HCT116 (cell line): ENCODE measurements at regions not wholly inside any gene's neighbourhood (a gene's known extent, or its start where the extent isn't known, plus 50 kb on each side); places are given as distances from the start of the nearest gene placed in this dataset.

ENCODE experiments used
- ATAC-seq: fragments of 200-7000 bp; cut with Tn5 transposase; 2 replicates; pipeline ENCODE4 v1.9.1; 2020; ENCODE audit warnings: mild to moderate bottlenecking, moderate library complexity
- BruUV-seq: library from RNA; stranded (reverse); fragments of 400-500 nt; replicated peaks from 2 replicates; lab custom pipeline; 2021; lab: Mats Ljungman, UMichigan
- CTCF ChIA-PET: fragments of 300-600 bp; sonication (Branson Sonifier 250); formaldehyde crosslinking; loops from one replicate; lab custom pipeline; 2021; ENCODE audit warnings: antibody characterized with exemption; lab: Charles Lee
- POLR2A ChIA-PET: fragments of 300-600, 350-600 bp; sonication (Branson Sonifier 250); formaldehyde crosslinking; loops from one replicate; lab custom pipeline; 2021; ENCODE audit warnings: antibody characterized with exemption; lab: Charles Lee
- RAD21 ChIA-PET, 2 experiments: fragments of 300-600 bp; sonication (Branson Sonifier 250); formaldehyde crosslinking; loops; one replicate each; lab custom pipeline; 2023; ENCODE audit warnings: low total read pairs in 2 of 2; ENCODE audit not compliant: uncharacterized antibody in 2 of 2, unreplicated experiment in 2 of 2, low non-redundant PET in 1 of 2; lab: Charles Lee
- DNase-seq: peaks from one replicate; pipeline ENCODE4 v3.0.0-alpha.2; 2010; ENCODE audit warnings: low read depth, low spot score
- H2AFZ ChIP-seq: fragments of 200-600 bp; shearing (Covaris generic), sonication (generic); 2 replicates; pipeline ENCODE4 v1.6.1; 2017; ENCODE audit warnings: low read depth, mixed run types, mixed read lengths, antibody characterized with exemption, low read length; ENCODE audit not compliant: poor library complexity, severe bottlenecking
- H3K27ac ChIP-seq: 2 replicates; pipeline ENCODE4 v1.5.1; 2012; ENCODE audit warnings: low read depth, low read length
- H3K27me3 ChIP-seq: fragments of 200-600 bp; sonication (generic); 2 replicates; pipeline ENCODE4 v1.6.1; 2016; ENCODE audit warnings: mixed run types, low read length, mixed read lengths; ENCODE audit not compliant: insufficient read depth
- H3K36me3 ChIP-seq, 2 experiments: fragments of 200-500 bp in 1 of 2; fragments of 200-600 bp in 1 of 2; sonication (Bioruptor generic) in 1 of 2; sonication (generic) in 1 of 2; 2 replicates each; pipeline versions ENCODE4 v1.5.1 to v1.6.1; 2014 to 2016; ENCODE audit warnings: low read length in 2 of 2, inconsistent platforms in 1 of 2, mixed read lengths in 1 of 2, mixed run types in 1 of 2; ENCODE audit not compliant: insufficient read depth in 2 of 2, control insufficient read depth in 1 of 2
- H3K4me1 ChIP-seq, 2 experiments: fragments of 200-600 bp in 1 of 2; sonication (generic) in 1 of 2; 2 replicates each; pipeline versions ENCODE4 v1.5.1 to v1.6.1; 2012 to 2017; ENCODE audit warnings: low read length in 2 of 2, inconsistent platforms in 1 of 2, mild to moderate bottlenecking in 1 of 2, mixed read lengths in 1 of 2, mixed run types in 1 of 2, moderate library complexity in 1 of 2; ENCODE audit not compliant: insufficient read depth in 2 of 2, control insufficient read depth in 1 of 2
- H3K4me2 ChIP-seq: fragments of 200-600 bp; sonication (generic); 2 replicates; pipeline ENCODE4 v1.6.1; 2017; ENCODE audit warnings: mixed run types, low read length, mixed read lengths
- H3K4me3 ChIP-seq, 2 experiments: fragments of 200-600 bp in 1 of 2; sonication (generic) in 1 of 2; replicated peaks in 1 of 2; 2 replicates each; pipeline ENCODE4 v1.5.1; 2011 to 2016; ENCODE audit warnings: low read length in 2 of 2, control low read depth in 1 of 2, low read depth in 1 of 2, mild to moderate bottlenecking in 1 of 2, mixed read lengths in 1 of 2, mixed run types in 1 of 2
- H3K79me2 ChIP-seq: fragments of 200-600 bp; sonication (generic); 2 replicates; pipeline ENCODE4 v1.6.1; 2017; ENCODE audit warnings: mild to moderate bottlenecking, mixed run types, low read length, moderate library complexity, mixed read lengths; ENCODE audit not compliant: insufficient read depth
- H3K9ac ChIP-seq: fragments of 200-600 bp; sonication (generic); 2 replicates; pipeline ENCODE4 v1.6.1; 2016; ENCODE audit warnings: low read length, mixed read lengths
- H3K9me2 ChIP-seq: fragments of 200-600 bp; sonication (generic), shearing (Covaris generic); 2 replicates; pipeline ENCODE4 v1.6.1; 2017; ENCODE audit warnings: mixed run types, mild to moderate bottlenecking, moderate library complexity; ENCODE audit not compliant: insufficient read depth
- H3K9me3 ChIP-seq, 2 experiments: fragments of 200-500 bp in 1 of 2; fragments of 200-600 bp in 1 of 2; sonication (Bioruptor generic) in 1 of 2; sonication (generic) in 1 of 2; 2 replicates each; pipeline ENCODE4 v1.6.1; 2014 to 2017; ENCODE audit warnings: low read length in 2 of 2, mixed read lengths in 2 of 2, inconsistent platforms in 1 of 2, low read depth in 1 of 2, mild to moderate bottlenecking in 1 of 2, mixed run types in 1 of 2, moderate library complexity in 1 of 2; ENCODE audit not compliant: control insufficient read depth in 1 of 2, insufficient read depth in 1 of 2
- H4K20me1 ChIP-seq: fragments of 200-600 bp; sonication (generic), shearing (Covaris generic); 2 replicates; pipeline ENCODE4 v1.6.1; 2017; ENCODE audit warnings: mixed run types, mild to moderate bottlenecking, moderate library complexity; ENCODE audit not compliant: insufficient read depth
- ATF3 ChIP-seq: IDR thresholded peaks from 2 replicates; pipeline ENCODE4 v1.6.1; 2012
- JUND ChIP-seq: IDR thresholded peaks from 2 replicates; pipeline ENCODE4 v1.6.1; 2012
- POLR2A ChIP-seq: IDR thresholded peaks from 2 replicates; pipeline ENCODE4 v1.7.0; 2011; ENCODE audit warnings: borderline replicate concordance; ENCODE audit not compliant: insufficient read depth, insufficient read length; ENCODE audit errors: extremely low read depth
- REST ChIP-seq: IDR thresholded peaks from 2 replicates; pipeline ENCODE4 v1.6.1; 2012; ENCODE audit warnings: low read depth
- SIN3A ChIP-seq: IDR thresholded peaks from 2 replicates; pipeline ENCODE4 v1.6.1; 2012; ENCODE audit warnings: low read depth
- TCF7L2 ChIP-seq: IDR thresholded peaks from 2 replicates; pipeline ENCODE4 v1.7.0; 2011; ENCODE audit warnings: borderline replicate concordance, inconsistent platforms; ENCODE audit not compliant: insufficient read depth, insufficient read length; ENCODE audit errors: extremely low read depth
- intact Hi-C: fragments of 100-400 bp; cut with micrococcal nuclease; formaldehyde crosslinking; loops from 2 replicates; pipeline ENCODE4 v1.10.0; 2022

DNA sequence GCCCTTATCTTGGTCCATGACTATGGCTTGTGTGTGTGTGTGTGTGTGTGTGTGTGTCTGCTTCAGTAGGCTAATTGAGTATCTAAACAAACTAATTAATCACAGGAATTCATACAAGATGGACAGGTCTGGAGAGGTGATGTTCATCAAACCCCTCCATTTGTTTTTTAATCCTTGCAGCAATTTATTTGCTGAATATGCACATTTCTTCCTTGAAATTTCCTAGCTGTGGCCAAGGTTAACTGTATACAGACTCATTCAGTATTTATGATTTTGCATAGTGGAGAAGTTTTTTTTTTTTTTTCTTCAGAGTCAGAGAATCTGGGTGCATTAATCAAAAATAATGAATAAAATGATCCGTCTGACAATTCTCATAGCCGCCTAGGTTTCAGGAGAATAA lies 74.7 kb upstream of the TSHZ3 start:
- ChIA-PET CTCF (no interaction called here), RAD21 (no interaction called here), POLR2A (no interaction called here)
- H3K9me3 ChIP-seq, result peaks cover 2 to 21% of the 10 kb centered on the region in 2 experiments; a peak in 2 of 4 replicates
- DNase-seq (no peak), ATAC-seq (no peak)
- H3K9ac ChIP-seq, result no peak overlapping the region
- H3K4me3 ChIP-seq, result no peak overlapping the region
- H3K27me3 ChIP-seq, result no peaks in the 10 kb centered on the region
- TF ChIP-seq TCF7L2 (no peak), JUND (no peak), ATF3 (no peak), REST (no peak), SIN3A (no peak), POLR2A (no peak)
- no peak overlapping the region for H3K27ac ChIP-seq
- intact Hi-C loops, result no loop called here
- H3K79me2 ChIP-seq, result no peaks in the 10 kb centered on the region
- no peaks in the 10 kb centered on the region for H4K20me1 ChIP-seq
- no TSS peak for BruUV-seq
- no peaks in the 10 kb centered on the region for H3K36me3 ChIP-seq
- no peak overlapping the region for H2AFZ ChIP-seq
- H3K4me2 ChIP-seq, result no peak overlapping the region
- H3K4me1 ChIP-seq, result no peaks in the 10 kb centered on the region
- no peaks in the 10 kb centered on the region for H3K9me2 ChIP-seq
